ENCODE measurements at regions not wholly inside any gene's neighbourhood (a gene's known extent, or its start where the extent isn't known, plus 50 kb on each side); places are given as distances from the start of the nearest gene placed in this dataset.

DNA sequence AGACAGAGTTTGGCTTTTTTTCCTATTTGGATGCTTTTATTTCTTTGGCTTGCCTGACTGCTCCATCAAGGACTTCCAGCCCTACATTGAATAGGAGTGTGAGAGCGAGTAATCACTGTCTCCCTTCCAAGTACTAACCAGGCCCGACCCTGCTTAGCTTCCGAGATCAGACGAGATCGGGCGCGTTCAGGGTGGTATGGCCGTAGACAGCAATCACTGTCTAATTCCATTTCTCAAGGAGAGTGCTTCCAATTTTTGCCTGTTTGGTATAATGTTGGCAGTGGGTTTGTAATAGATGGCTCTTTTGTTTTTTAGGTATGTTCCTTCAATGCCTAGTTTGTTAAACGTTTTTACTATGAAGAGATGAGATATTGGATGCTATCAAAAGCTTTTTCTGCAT, 125.0 kb upstream of the PEX5L start:
- no peaks in the 10 kb centered on the region for H3K27me3 Mint-ChIP-seq
- DNase-seq (ENCODE audit: low spot score in 2 of 2) = no peak
- no peaks in the 10 kb centered on the region for H3K36me3 Mint-ChIP-seq
- no peak overlapping the region for H3K4me3 Mint-ChIP-seq
- no peak overlapping the region for H3K27ac Mint-ChIP-seq
- peaks cover 3% of the 10 kb centered on the region for H3K9me3 Mint-ChIP-seq
- no peak for ATAC-seq (ENCODE audit: low read depth)
- H3K4me1 Mint-ChIP-seq = no peaks in the 10 kb centered on the region

GRCh38 chr3:180175572-180175971, 138.8 kb upstream of the PEX5L start:
- no peaks in the 10 kb centered on the region for H3K27me3 Mint-ChIP-seq
- DNase-seq (ENCODE audit: low spot score in 2 of 2) = no peak
- H3K9me3 Mint-ChIP-seq = peaks cover 3% of the 10 kb centered on the region
- no peak overlapping the region for H3K4me3 Mint-ChIP-seq
- H3K4me1 Mint-ChIP-seq = no peaks in the 10 kb centered on the region
- H3K36me3 Mint-ChIP-seq = no peaks in the 10 kb centered on the region
- H3K27ac Mint-ChIP-seq = no peak overlapping the region
- no peak for ATAC-seq (ENCODE audit: low read depth)

DNA sequence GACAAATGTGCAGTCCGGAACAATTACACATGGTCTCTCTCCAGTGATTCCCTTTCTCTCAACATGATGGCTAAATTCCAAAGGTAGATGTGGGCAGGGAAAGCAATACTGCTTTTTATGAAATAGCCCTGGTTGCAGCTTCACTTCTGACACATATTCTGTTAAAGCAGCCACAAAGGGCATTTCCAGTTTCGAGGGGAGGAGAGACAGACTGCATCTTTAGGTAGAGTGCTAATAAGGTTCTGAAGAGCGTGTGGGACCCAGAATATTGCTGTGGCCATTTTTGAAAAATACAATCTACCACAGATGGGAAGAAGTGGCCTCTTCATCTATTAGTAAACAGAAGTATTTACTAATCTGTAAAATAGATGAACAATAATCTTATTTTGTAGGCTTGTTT, 139.3 kb upstream of the PEX5L start:
- DNase-seq (ENCODE audit: low spot score in 2 of 2) = no peak
- H3K4me1 Mint-ChIP-seq = no peaks in the 10 kb centered on the region
- no peak overlapping the region for H3K27ac Mint-ChIP-seq
- ATAC-seq (ENCODE audit: low read depth) = no peak
- H3K27me3 Mint-ChIP-seq = no peaks in the 10 kb centered on the region
- H3K4me3 Mint-ChIP-seq = no peak overlapping the region
- H3K36me3 Mint-ChIP-seq = no peaks in the 10 kb centered on the region
- H3K9me3 Mint-ChIP-seq = peaks cover 3% of the 10 kb centered on the region

- no peak for ATAC-seq (ENCODE audit: low read depth)
- H3K4me3 Mint-ChIP-seq = no peak overlapping the region
- H3K27me3 Mint-ChIP-seq = no peaks in the 10 kb centered on the region
- no peaks in the 10 kb centered on the region for H3K4me1 Mint-ChIP-seq
- DNase-seq (ENCODE audit: low spot score in 2 of 2) = no peak
- no peak overlapping the region for H3K27ac Mint-ChIP-seq
- H3K9me3 Mint-ChIP-seq = peaks cover 3% of the 10 kb centered on the region
- no peaks in the 10 kb centered on the region for H3K36me3 Mint-ChIP-seq
These were observed 140.5 kb upstream of the PEX5L start for GRCh38 chr3:180177255-180177654.

GRCh38 chr3:180179562-180179961, 142.8 kb upstream of the PEX5L start:
- Mint-ChIP-seq H3K9me3 (no peaks in the 10 kb centered on the region), H3K4me3 (no peak overlapping the region), H3K27me3 (no peaks in the 10 kb centered on the region), H3K27ac (no peak overlapping the region), H3K36me3 (no peaks in the 10 kb centered on the region), H3K4me1 (no peaks in the 10 kb centered on the region)
- no peak for ATAC-seq (ENCODE audit: low read depth)
- no peak for DNase-seq (ENCODE audit: low spot score in 2 of 2)

- DNase-seq (ENCODE audit: low spot score in 2 of 2) (no peak), ATAC-seq (ENCODE audit: low read depth) (no peak)
- Mint-ChIP-seq H3K4me3 (no peak overlapping the region), H3K36me3 (no peaks in the 10 kb centered on the region), H3K4me1 (no peaks in the 10 kb centered on the region), H3K9me3 (no peaks in the 10 kb centered on the region), H3K27me3 (no peaks in the 10 kb centered on the region), H3K27ac (no peak overlapping the region)
These were observed 144.1 kb upstream of the PEX5L start for GRCh38 chr3:180180795-180181194.

DNA sequence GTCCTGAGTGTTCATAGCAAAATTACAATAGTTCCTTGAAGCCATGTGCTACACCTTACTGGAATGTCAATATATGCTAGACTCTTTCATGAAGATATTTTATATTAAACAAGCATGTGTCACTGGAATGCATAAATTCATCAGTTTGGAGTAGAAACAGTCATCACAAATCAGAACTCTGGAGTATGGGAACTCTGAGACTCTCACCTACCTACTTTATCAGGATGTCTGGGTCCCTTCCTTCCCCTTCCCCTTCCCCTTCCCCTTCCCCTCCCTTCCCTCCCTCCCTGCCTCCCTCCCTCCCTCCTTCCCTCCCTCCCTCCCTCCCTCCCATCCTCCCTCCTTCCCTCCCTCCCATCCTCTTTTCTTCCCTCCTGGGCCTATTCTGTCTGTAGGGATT, 144.7 kb upstream of the PEX5L start:
- Mint-ChIP-seq H3K4me3 (no peak overlapping the region), H3K36me3 (no peaks in the 10 kb centered on the region), H3K27ac (no peak overlapping the region), H3K27me3 (no peaks in the 10 kb centered on the region), H3K9me3 (no peaks in the 10 kb centered on the region), H3K4me1 (no peaks in the 10 kb centered on the region)
- ATAC-seq (ENCODE audit: low read depth) = no peak
- DNase-seq (ENCODE audit: low spot score in 2 of 2) = no peak

- Mint-ChIP-seq H3K4me1 (no peaks in the 10 kb centered on the region), H3K27me3 (no peaks in the 10 kb centered on the region), H3K9me3 (no peaks in the 10 kb centered on the region), H3K4me3 (no peak overlapping the region), H3K27ac (no peak overlapping the region), H3K36me3 (no peaks in the 10 kb centered on the region)
- no peak for DNase-seq (ENCODE audit: low spot score in 2 of 2)
- ATAC-seq (ENCODE audit: low read depth) = no peak
These were observed 146.6 kb upstream of the PEX5L start for GRCh38 chr3:180183346-180183745.

DNA sequence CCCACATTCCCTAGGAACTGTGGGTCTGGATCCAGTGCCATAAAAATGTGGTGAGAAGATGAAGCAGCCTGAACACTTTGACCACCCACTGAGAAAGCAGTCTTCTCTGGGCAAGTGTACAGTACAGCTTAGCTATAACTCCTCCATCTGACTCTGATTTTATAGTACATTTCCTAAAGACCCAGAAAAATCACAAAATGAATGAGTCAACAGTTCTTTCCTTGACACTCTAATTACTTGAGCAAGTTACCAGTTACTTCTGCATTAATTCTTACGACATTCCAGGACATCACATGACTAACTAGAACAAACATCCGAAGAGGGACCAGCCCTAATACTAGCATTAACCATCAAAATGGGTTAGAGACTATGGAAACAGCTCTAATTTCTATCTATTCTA, 148.1 kb upstream of the PEX5L start:
- no peaks in the 10 kb centered on the region for H3K4me1 Mint-ChIP-seq
- no peaks in the 10 kb centered on the region for H3K27me3 Mint-ChIP-seq
- ATAC-seq (ENCODE audit: low read depth) (no peak), DNase-seq (ENCODE audit: low spot score in 2 of 2) (no peak)
- no peak overlapping the region for H3K4me3 Mint-ChIP-seq
- no peaks in the 10 kb centered on the region for H3K9me3 Mint-ChIP-seq
- H3K27ac Mint-ChIP-seq = no peak overlapping the region
- H3K36me3 Mint-ChIP-seq = no peaks in the 10 kb centered on the region

DNA sequence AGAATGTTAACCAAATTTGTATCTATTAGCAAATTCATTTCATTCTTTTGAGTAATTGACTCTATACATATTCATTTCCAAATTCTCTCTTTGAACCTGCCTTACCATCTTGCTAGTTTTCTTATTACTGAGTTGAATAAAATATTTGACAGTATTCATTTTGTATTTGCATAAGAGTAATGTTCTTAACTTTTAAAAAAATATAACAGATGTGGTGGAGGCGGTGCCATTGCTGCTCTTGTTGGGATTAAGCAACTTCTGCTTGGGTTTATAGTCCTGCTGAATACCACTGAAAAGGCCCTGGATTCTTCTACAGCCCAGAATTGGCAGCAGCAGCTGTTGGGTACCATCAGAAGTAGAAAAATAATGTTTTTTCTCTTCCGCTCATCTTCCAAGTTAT, 148.9 kb upstream of the PEX5L start:
- DNase-seq (ENCODE audit: low spot score in 2 of 2) (no peak), ATAC-seq (ENCODE audit: low read depth) (no peak)
- H3K9me3 Mint-ChIP-seq = no peaks in the 10 kb centered on the region
- H3K27me3 Mint-ChIP-seq = no peaks in the 10 kb centered on the region
- no peak overlapping the region for H3K27ac Mint-ChIP-seq
- no peak overlapping the region for H3K4me3 Mint-ChIP-seq
- H3K4me1 Mint-ChIP-seq = no peaks in the 10 kb centered on the region
- H3K36me3 Mint-ChIP-seq = no peaks in the 10 kb centered on the region

DNA sequence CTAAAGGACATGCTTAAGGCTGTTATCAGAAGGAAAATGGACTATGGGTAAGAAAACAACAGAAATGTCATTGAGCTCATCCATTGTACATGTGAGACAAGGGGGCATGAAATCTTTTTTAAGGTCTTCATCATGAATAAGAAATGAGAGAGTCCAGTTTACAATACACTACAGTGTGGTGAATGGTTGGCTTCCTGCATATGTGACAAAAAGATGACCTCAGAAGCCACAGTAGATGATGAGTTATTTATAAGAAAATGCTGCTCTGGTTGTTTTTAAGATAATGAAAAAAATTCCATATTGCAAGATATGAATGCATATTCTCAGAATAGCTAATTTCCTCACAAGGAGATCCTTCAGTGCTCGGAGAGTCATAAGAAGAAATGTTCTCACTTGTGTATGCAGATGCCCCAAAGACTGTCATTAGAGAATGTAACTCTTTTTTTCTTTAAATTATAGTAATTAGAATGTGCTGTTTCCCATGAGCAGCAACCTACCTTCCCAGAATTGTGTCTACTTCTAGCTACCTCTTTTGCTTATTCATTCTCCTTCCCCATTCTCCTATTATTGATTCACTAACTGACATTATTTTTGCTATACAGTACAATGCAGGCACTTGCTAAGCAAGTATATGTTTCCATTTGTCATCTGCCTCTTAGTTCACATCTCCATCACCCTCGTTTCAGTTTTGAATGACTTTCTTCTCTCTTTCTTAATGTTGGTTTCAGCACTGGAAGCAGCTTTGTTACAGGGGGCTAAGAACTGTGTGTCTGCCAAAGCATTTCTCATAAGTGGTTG, 152.0 kb upstream of the PEX5L start:
- Mint-ChIP-seq H3K4me1 (no peaks in the 10 kb centered on the region), H3K27ac (no peak overlapping the region), H3K36me3 (no peaks in the 10 kb centered on the region), H3K27me3 (no peaks in the 10 kb centered on the region), H3K4me3 (no peak overlapping the region), H3K9me3 (no peaks in the 10 kb centered on the region)
- DNase-seq (ENCODE audit: low spot score in 2 of 2) (no peak), ATAC-seq (ENCODE audit: low read depth) (no peak)

DNA sequence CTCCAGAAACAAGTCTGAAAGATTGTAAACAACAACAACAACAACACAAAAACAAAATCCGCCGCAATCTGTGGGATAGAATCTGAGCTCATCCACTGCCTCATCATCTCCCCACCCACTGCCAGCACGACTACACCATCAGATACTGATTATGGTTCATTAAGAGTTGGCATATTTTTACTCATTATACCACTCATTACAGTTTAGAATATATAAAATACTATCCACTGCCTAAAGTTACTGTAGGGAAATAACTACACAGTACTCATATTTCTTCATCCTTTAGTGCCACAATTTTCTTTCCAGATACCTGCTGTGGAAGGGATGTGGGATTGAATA, 152.5 kb upstream of the PEX5L start:
- H3K27ac Mint-ChIP-seq = no peak overlapping the region
- ATAC-seq (ENCODE audit: low read depth) = no peak

GRCh38 chr3:180196658-180197057, 159.9 kb upstream of the PEX5L start:
- ATAC-seq (ENCODE audit: low read depth) (no peak), DNase-seq (ENCODE audit: low spot score in 2 of 2) (no peak)
- Mint-ChIP-seq H3K27me3 (peaks cover 4% of the 10 kb centered on the region), H3K9me3 (no peaks in the 10 kb centered on the region), H3K27ac (no peak overlapping the region), H3K4me1 (no peaks in the 10 kb centered on the region), H3K4me3 (no peak overlapping the region), H3K36me3 (no peaks in the 10 kb centered on the region)

More for the DNA sequence above, 152.5 kb upstream of the PEX5L start:
- Mint-ChIP-seq H3K4me3 (no peak overlapping the region), H3K27me3 (no peaks in the 10 kb centered on the region), H3K36me3 (no peaks in the 10 kb centered on the region), H3K9me3 (no peaks in the 10 kb centered on the region), H3K4me1 (no peaks in the 10 kb centered on the region)
- DNase-seq (ENCODE audit: low spot score in 2 of 2) = no peak

- Mint-ChIP-seq H3K9me3 (no peaks in the 10 kb centered on the region), H3K4me1 (no peaks in the 10 kb centered on the region), H3K27ac (no peak overlapping the region), H3K36me3 (no peaks in the 10 kb centered on the region), H3K4me3 (no peak overlapping the region), H3K27me3 (peaks cover 4% of the 10 kb centered on the region)
- ATAC-seq (ENCODE audit: low read depth) (no peak), DNase-seq (ENCODE audit: low spot score in 2 of 2) (no peak)
These were observed 162.8 kb upstream of the PEX5L start for GRCh38 chr3:180199417-180199995.

GRCh38 chr3:180215866-180216265, 179.1 kb upstream of the PEX5L start:
- Mint-ChIP-seq H3K27me3 (peaks cover 3% of the 10 kb centered on the region), H3K27ac (no peak overlapping the region), H3K4me1 (no peaks in the 10 kb centered on the region), H3K36me3 (no peaks in the 10 kb centered on the region), H3K9me3 (peaks cover 10% of the 10 kb centered on the region), H3K4me3 (no peak overlapping the region)
- ATAC-seq (ENCODE audit: low read depth) (no peak), DNase-seq (ENCODE audit: low spot score in 2 of 2) (no peak)

All from memory B cell (primary cell).